ENCODE measurements at regions not wholly inside any gene's neighbourhood (a gene's known extent, or its start where the extent isn't known, plus 50 kb on each side); places are given as distances from the start of the nearest gene placed in this dataset.
"Not testable (repeated sequence)": the region's sequence is repeated elsewhere in the genome, so short reads cannot be mapped to it uniquely, and the experiment has no call there.

DNA sequence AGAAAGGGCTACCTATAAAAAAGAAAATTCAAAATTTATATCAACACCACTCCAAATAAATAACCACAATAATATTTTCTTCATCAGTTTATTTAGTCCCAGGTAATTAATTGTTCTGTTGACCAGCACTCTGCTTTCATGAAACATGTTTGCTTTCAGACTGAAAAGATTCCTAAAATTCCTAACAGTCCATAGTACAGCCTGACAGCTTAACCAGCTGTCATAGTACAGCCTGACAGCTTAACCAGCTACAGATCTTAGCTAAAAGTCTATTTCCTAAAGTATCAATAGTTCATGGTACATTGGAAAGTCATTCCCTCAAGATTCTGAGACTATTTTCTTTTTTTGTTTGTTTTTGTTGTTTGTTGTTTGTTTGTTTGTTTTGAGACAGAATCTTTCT is 144.1 kb upstream of the DDX53 start:
- DNase-seq = no peak

DNA sequence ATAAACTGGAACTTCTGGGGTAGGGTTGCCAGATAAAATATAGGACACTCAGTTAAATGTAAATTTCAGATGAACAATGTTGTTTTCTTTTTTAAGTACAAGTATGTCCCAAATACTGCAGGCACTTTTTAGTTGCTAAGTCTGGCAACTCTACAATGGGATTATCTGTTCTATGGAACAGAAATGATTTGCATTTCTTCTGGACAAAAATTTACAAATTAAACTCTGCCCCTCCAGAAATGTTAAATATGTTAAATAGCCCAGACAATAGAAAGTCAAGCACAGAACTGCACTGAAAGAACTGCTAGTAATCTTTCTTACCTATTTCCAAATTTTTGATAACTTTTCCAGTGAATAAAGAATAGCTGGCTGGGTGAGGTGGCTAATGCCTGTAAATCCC is 140.1 kb upstream of the DDX53 start:
- peak; percentile 0 for DNase-seq

DNA sequence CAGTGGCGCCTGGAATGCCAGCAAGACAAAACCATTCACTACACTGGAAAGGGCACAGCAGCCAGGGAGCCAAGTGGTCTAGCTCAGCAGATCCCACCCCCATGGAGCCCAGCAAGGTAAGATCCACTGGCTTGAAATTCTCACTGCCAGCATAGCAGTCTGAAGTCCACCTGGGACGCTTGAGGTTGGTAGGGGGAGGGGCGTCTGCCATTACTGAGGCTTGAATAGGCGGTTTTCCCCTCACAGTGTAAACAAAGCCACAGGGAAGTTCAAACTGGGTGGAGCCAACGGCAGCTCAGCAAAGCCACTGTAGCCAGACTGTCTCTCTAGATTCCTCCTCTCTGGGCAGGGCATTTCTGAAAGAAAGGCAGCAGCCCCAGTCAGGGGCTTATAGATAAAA is 133.0 kb upstream of the DDX53 start:
- DNase-seq = not testable (repeated sequence)

DNA sequence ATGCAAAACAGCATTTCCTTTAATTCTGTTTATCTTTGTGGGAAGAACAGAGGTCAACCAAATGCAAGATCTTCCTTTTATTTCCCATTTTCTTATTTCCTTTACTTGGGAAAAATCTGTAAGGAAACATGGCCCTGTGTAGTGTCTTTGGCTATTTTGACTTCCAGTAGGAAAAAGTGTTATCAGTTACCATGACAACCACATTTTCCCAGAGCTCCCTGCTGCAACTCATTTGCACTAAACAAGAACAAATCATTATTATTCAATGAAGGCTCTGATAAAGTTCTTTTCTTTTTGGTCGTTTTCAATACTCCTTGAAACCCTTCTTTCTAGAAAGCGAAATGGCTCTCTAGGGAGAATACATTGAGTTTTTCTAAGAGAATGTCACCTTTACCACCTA is 117.2 kb upstream of the DDX53 start:
- no peak for DNase-seq

DNA sequence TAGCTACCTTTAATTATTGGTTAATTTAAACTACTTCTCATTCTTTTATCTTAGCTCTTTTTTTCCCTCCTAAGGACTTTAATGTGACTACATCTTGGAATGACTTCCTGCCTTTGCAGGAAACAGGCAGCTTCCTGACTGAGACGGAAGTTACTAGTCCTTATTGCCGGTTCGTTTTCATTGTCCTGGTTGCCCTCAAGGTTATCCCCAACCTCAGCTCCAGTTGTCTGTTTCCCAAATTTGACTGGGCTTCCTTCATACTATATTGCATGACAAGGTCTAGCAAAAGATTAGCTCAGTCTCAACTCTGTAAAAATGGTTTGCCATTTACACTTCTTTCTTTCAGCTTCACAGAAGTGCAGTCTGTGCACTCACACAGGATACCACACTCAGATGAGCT is 109.9 kb upstream of the DDX53 start:
- DNase-seq = no peak

DNA sequence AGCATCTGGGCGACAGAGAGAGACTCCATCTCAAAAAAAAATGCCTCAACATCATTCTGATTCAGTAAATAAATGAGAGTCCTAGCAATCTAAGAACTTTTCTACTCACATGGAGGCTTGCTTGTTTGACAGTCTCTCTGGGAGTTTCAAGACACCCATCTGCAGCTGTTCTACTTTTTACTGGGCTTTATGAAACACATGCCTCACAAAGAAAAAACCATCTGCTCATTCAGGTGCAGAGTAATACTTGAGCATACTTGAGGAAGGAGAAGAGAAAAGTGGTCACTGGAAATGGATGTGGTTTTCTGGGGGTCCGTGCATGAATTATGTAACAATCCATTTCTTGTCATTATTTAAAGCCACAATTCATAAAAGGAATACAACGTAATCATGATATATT is 87.1 kb upstream of the DDX53 start:
- DNase-seq = no peak

DNA sequence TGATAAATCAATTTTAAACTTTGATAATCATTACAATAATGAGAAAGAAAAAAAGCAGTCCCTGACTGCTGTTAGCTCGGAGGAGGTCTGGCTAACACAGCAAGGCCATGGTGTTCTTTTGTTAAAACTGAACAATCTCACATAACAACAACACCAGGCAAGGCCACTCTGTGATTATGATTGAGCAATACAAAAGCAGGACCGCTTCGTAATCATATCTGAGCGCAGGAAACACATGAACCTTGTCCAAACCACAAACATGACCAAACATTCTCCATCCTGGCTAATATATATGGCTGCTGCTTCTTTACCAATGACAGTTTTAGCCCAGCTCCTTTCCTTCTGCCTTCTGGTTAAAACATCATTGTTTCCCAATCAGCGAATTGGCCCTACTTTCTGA is 76.8 kb upstream of the DDX53 start:
- no peak for DNase-seq

DNA sequence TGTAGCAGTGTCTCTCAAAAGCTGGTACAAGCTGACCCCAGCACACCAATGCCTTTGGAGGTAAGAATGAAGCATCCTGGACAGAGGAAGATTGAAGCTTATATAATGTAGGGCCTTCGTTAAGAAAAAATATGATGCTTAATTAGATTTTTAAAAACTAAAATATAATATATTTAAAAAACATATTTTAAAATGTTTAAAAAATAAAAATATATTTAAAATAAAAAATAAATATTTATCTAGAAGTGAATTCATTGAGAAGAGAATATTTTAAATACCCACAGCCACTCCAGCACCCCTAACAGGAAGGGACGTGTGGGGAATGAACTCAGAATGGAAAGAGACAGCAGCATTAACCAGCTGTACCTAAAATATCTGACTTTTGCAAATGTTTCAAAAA is 65.1 kb upstream of the DDX53 start:
- no peak for DNase-seq

DNA sequence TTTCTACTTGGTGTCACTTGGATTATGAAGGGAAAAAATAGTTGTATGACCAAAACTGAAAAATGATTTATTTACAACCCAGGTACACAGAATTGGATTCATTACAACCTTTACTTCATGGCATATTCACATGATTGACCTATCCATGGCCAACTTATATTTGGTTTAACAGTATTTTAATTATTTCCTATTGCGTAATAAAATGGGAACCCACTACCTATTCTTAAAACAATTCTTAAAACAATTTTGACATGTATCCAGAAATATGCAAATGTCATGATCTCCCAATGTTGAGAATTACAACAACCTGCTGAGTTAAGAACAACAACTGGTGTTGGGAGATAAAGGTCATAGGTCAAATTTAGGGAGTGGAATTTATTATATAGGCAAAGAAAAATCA is 54.8 kb upstream of the DDX53 start:
- no peak for DNase-seq

Measured in NCI-H1048 (cell line).